ENCODE measurements at regions not wholly inside any gene's neighbourhood (a gene's known extent, or its start where the extent isn't known, plus 50 kb on each side); places are given as distances from the start of the nearest gene placed in this dataset.
"Not testable (repeated sequence)": the region's sequence is repeated elsewhere in the genome, so short reads cannot be mapped to it uniquely, and the experiment has no call there.

- no peak for DNase-seq (ENCODE audit: low spot score)
Observed at GRCh38 chr1:217921126-217921904, 290.2 kb downstream of the SPATA17 start.

- DNase-seq (ENCODE audit: low spot score), result no peak
Observed at GRCh38 chr1:217924924-217925323, 293.8 kb downstream of the SPATA17 start.

GRCh38 chr1:217929213-217929885 lies 298.2 kb downstream of the SPATA17 start:
- DNase-seq (ENCODE audit: low spot score), result no peak

DNA sequence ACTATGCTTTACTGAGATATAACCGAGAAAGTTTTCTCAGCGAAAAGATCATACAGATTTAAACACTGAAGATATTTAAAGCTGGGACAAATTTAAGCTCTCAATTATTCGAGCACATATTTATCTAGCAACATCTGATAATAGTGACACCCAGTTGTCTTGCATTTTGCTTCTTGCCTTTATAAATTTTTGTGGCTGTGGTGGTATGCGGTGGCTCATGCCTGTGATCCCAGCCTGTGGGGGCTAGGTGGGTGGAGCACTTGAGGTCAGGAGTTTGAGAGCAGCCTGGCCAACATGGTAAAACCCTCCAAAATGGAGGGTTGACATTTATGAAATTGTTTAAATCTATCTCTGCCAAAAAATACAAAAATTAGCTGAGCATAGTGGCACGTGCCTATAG lies 312.2 kb downstream of the SPATA17 start:
- DNase-seq (ENCODE audit: low spot score), result no peak

DNA sequence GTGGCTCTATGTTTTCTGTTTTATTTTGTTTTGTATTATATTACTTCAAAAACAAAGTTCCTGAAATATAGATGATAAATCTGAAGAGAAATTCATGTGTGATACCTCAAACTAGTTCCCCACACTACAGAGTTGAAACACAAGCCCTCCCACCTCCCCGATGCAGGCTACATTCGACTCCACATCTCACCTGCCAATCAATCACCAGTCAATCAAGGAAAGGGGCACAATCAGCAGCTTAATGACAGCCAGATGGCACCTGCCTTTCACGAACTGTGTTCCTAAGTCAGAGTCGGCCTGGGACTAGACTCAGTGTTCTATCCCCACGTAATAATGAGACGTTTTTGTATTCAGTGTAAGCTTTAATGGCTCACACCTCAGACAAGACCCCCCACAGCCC lies 313.4 kb downstream of the SPATA17 start:
- no peak for DNase-seq (ENCODE audit: low spot score)

- DNase-seq (ENCODE audit: low spot score), result no peak
Observed at GRCh38 chr1:217946511-217946910, 315.4 kb downstream of the SPATA17 start.

DNA sequence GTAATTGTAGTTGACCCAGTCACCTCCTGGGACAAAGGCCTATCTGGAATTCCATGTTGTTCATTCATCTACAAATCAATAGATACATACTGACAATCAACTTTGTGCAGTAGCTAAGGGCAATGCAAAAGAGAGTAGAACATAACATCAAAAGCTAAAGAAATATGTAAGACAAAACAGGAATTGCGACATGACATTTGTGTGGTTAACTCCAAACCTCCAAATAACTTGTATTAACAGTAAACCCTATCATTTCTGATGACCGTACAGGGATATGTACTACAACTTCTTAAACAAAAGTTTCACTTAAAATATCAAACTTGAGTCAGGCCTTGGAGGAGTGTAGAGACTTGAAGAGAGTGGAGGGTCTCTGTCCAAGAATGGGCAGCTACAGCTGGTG lies 317.6 kb downstream of the SPATA17 start:
- no peak for DNase-seq (ENCODE audit: low spot score)

DNA sequence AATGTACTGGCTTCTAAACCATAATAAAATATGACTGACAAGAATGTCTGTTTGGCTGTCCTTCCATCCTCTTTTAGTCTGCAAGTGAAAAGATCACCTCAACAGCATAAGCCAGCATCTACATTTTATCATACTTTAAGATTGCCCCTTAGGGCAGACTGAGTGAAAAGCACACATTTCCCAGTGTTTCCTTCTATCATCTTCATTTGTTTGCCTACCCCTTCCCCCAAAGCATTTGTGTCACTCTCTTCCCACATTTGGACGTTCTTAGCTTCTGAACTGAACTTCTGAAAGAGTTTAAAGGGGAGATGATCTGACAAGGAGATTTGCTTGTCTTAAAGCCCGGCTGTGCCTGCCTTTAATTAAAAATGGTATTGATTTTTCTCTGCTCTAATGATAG lies 322.2 kb downstream of the SPATA17 start:
- no peak for DNase-seq (ENCODE audit: low spot score)

GRCh38 chr1:217953922-217954321 lies 322.8 kb downstream of the SPATA17 start:
- no peak for DNase-seq (ENCODE audit: low spot score)

GRCh38 chr1:217955723-217956122 lies 324.6 kb downstream of the SPATA17 start:
- DNase-seq (ENCODE audit: low spot score), result no peak

- no peak for DNase-seq (ENCODE audit: low spot score)
Observed at GRCh38 chr1:217965156-217965786, 319.8 kb upstream of the RRP15 start.

GRCh38 chr1:217968085-217968484 lies 317.0 kb upstream of the RRP15 start:
- DNase-seq (ENCODE audit: low spot score), result no peak

DNA sequence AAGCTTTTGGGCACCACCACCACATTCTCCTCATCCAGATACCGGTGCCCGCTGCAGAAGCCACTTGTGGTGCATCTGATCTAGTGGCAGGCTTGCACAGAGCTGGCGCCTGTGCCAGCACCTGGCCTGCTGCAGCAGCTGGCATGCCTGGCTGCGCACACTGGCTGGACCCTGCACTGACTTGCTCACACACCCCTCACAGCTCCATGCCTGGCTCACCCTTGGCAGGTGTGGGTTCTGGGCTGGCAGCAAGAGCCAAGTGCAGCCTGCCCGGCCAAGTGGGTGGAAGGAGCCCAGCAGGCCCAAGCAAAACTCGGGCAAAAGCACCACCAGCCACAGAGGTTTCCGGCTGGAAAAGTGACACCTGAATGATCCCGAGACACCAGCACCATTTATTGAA lies 315.7 kb upstream of the RRP15 start:
- DNase-seq (ENCODE audit: low spot score), result no peak

DNA sequence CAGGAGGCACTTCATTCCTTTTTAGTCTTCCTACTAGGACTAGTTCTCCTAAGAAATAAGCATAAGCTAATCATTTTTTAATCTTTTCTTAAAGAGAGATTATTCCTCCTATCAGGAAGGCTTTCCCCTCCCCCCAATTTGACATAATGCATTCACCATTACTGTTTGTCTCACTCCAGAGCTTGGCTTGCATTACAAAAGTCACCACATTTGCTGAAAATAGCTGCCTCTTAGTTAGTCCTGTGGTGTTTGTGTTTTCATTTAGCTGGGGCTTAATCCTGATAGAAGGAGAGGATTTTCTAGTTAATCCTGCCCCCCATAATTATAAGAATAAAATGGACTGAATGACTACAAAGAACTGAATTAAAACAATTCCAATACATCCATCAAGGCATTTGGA lies 307.1 kb upstream of the RRP15 start:
- DNase-seq (ENCODE audit: low spot score), result no peak

- no peak for DNase-seq (ENCODE audit: low spot score)
Observed at GRCh38 chr1:217981430-217981829, 303.7 kb upstream of the RRP15 start.

GRCh38 chr1:217982331-217983050 lies 302.6 kb upstream of the RRP15 start:
- no peak for DNase-seq (ENCODE audit: low spot score)

- DNase-seq (ENCODE audit: low spot score), result no peak
Observed at GRCh38 chr1:217983051-217983375, 302.1 kb upstream of the RRP15 start.

DNA sequence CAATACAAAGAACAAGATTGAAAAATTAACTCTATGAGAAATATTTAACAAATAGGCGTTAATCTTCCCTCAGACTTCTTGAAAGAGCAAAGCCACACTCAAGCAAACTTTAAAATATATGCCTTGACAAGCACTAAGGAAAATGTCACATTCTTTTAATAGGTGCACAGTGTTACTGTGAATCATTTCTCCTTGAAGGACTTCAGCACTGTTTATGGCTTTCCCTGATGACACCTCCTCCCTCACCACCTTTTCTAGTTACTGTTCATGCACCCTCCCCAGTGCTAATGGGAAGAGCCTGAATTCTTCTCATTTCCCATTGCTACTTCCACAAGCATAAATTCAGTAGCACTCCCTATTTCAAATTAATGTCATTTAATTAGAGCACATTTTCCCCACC lies 299.5 kb upstream of the RRP15 start:
- no peak for DNase-seq (ENCODE audit: low spot score)

DNA sequence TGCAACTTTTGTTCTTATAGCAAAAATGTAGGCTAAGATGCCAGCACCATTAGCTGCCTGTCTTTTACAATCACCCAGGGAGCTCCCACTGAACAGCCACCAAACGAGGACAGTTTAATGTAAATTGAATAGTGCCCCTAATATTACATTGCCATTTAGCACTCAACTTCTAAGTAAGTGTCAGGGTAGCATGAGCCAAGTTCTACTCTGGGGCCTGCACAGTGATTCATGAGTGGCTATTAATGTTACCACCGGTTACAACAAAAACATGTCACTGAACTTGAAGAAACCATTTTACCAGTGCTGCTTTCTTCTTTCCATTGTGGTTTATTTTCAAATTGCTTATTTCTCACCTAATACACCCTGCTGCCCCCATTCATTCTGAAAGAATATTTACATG lies 295.6 kb upstream of the RRP15 start:
- no peak for DNase-seq (ENCODE audit: low spot score)

DNA sequence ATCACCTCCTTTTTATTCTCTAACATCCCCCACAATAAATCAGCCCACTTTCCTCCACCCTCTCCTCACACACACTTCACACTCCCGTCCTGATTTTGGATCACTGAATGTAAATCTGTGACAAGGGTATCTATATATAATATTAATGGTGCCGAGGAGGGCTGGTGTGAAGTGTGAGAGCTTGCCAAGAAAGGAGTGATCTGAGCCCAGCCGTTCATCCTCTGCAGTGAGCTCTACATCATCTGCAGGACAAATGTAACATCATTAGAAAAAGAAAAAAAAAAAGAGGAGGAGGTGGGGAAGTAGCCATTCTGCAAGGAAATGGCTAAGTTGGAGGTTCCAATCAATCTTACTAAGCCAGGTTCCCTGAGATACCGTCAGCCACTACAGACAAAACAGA lies 291.7 kb upstream of the RRP15 start:
- no peak for DNase-seq (ENCODE audit: low spot score)

- DNase-seq (ENCODE audit: low spot score), result not testable (repeated sequence)
Observed at GRCh38 chr1:218008296-218008695, 276.8 kb upstream of the RRP15 start.

DNA sequence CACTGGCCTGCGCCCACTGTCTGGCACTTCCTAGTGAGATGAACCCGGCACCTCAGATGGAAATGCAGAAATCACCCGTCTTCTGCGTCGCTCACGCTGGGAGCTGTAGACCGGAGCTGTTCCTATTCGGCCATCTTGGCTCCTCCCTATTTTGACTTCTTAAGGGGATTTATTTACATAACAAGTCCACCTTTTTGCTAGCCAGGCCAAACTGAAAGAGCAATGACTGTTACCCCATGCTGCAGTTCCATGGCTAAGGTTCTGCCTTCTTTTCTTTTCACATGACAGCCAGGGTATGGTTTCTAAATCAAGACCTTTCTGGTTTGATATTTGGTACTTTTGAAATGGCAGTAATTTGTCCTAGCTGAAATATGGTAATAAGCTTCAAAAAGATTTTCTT lies 270.0 kb upstream of the RRP15 start:
- not testable (repeated sequence) for DNase-seq (ENCODE audit: low spot score)

DNA sequence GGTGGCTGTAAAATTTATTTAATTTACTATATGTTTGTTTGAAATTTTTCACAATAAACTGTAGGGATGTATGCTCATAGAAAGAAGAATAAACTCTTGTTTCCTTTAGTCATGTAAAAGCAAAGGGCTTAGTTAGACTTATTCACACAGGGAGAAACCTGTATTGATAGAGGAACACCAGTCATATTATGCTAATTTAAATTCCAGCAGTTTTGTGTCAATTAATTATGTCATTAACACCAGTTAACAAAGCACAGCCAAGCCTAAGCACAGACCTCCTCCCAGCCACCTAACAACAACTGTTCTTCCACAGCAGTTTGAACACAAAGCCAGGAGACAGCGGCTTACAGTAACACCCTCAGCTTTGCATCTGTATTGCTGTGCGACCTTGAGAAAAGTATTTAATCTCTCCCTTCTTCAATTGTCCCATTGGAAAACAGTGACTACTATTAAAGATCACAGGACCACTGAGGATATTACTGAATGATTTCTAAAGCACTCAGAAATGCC lies 260.8 kb upstream of the RRP15 start:
- no peak for DNase-seq (ENCODE audit: low spot score)
